Astrocyte of the cerebellum (primary cell): ENCODE measurements at regions not wholly inside any gene's neighbourhood (a gene's known extent, or its start where the extent isn't known, plus 50 kb on each side); places are given as distances from the start of the nearest gene placed in this dataset.
"Not testable (repeated sequence)": the region's sequence is repeated elsewhere in the genome, so short reads cannot be mapped to it uniquely, and the experiment has no call there.

Experiments
- DNase-seq: peaks from one replicate; pipeline ENCODE4 v3.0.0-alpha.2; 2011; ENCODE audit warnings: low read depth
- H3K4me3 ChIP-seq: 2 replicates; pipeline ENCODE4 v1.5.1; 2011; ENCODE audit warnings: mild to moderate bottlenecking, low read depth, low read length, moderate library complexity
- in situ Hi-C: cut with HindIII; loops from 2 replicates; pipeline ENCODE4 v1.10.0; 2017; ENCODE audit warnings: low sequenced_read_pairs
- TF ChIP-seq, protein P1 (sequence below): IDR thresholded peaks from 2 replicates; pipeline ENCODE4 v1.5.1; 2012; ENCODE audit warnings: low read length, low read depth, moderate library complexity, mild to moderate bottlenecking; ENCODE audit errors: missing control alignments

DNA sequence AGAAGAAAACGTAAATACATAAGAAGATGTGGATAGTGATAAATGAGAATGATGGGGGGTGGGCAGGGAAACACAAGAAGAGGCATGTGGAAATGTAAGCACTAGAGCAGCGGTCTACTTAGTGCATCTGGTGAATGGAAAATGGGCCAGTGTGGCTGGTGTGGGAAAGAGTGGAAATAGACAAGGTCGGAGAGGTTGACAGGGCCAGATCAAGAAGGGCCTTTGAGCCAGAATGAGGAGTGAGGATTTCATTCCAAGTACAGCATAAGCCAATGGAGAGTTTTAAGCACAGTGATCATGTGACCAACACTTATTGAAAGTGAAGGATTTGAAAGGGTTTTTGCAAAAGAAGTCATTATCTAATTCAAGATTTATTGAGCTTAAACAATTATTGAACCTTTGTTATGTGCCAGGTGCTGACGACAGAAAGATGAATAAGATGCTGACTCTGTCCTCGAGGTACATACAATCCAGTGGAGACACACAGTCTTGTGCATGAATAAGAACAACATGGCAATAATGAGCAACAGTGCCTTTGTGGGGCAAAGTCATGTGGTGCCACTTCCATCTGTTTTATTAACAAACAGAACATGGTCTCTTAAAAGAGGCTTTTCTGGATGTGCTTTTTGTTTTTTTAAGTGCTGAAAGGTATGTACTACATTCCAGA lies 124.1 kb downstream of the MFSD1 start:
- in situ Hi-C loops, result no loop called here
- DNase-seq, result no peak
- H3K4me3 ChIP-seq, result no peak overlapping the region
- TF ChIP-seq, protein P1, sequence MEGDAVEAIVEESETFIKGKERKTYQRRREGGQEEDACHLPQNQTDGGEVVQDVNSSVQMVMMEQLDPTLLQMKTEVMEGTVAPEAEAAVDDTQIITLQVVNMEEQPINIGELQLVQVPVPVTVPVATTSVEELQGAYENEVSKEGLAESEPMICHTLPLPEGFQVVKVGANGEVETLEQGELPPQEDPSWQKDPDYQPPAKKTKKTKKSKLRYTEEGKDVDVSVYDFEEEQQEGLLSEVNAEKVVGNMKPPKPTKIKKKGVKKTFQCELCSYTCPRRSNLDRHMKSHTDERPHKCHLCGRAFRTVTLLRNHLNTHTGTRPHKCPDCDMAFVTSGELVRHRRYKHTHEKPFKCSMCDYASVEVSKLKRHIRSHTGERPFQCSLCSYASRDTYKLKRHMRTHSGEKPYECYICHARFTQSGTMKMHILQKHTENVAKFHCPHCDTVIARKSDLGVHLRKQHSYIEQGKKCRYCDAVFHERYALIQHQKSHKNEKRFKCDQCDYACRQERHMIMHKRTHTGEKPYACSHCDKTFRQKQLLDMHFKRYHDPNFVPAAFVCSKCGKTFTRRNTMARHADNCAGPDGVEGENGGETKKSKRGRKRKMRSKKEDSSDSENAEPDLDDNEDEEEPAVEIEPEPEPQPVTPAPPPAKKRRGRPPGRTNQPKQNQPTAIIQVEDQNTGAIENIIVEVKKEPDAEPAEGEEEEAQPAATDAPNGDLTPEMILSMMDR, result no peak

- DNase-seq, result no peak
- H3K4me3 ChIP-seq, result no peak overlapping the region
- TF ChIP-seq, protein P1, result no peak
- in situ Hi-C loops, result no loop called here
These were observed 134.0 kb downstream of the MFSD1 start for GRCh38 chr3:158935846-158936245.

- in situ Hi-C loops, result no loop called here
- TF ChIP-seq, protein P1, result no peak
- no peak overlapping the region for H3K4me3 ChIP-seq
- DNase-seq, result no peak
These were observed 134.8 kb downstream of the MFSD1 start for GRCh38 chr3:158936530-158937113.

DNA sequence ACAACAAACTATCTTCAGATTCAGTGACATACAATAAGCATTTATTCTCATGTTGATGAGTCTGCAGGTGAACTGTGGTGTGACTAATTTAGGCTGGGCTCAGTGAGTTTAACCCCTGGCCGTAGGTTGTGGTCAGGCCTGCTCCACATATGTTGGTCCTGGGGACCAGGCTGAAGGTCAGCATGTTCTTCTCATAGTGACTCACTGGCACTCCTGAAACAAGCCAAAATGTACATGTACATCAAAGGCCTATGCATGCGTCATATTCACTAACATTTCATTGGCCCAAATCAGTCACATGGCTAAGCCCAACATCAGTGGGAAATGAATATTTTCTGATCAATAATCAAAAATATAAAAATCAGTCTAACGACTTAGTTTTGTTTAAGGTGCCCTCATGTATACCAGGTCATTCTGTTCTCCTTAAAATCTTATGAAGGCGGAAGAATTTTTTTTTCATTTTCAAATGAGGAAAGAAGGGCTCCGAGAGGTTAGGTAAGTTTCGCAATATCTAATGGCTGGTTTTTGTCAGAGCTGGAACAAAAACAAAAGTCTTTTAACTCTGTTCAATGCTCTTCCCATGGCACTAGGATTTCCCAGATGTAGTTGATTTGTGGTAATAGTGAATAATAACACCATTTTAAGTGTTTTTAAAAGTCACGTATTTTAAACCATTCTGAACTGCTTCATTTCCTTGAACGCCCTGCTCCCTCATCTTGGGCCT lies 148.5 kb downstream of the MFSD1 start:
- TF ChIP-seq, protein P1, result no peak
- in situ Hi-C loops, result no loop called here
- DNase-seq, result no peak
- H3K4me3 ChIP-seq, result no peak overlapping the region

DNA sequence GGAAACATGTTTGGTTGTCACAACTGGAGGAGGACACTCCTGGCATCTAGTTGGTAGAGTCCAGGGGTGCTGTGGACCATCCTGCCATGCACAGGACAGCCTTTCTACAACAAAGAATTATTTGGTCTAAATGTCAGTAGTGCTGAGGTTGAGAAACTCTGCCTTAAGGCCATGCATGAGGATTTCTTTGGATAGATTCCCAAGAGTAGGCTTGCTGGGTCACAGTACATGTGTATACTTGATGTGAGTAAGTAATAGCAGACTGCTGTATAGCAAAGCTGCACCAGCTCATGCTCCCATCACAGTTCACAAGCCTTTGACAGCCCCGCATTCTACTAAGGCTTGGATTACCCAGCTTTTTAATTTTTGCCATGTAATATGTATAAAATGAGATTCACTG lies 151.3 kb downstream of the MFSD1 start:
- no peak for DNase-seq
- no peak overlapping the region for H3K4me3 ChIP-seq
- in situ Hi-C loops, result no loop called here
- TF ChIP-seq, protein P1, result no peak

GRCh38 chr3:158954420-158954819 lies 152.6 kb downstream of the MFSD1 start:
- in situ Hi-C loops, result no loop called here
- TF ChIP-seq, protein P1, result no peak
- no peak overlapping the region for H3K4me3 ChIP-seq
- no peak for DNase-seq

DNA sequence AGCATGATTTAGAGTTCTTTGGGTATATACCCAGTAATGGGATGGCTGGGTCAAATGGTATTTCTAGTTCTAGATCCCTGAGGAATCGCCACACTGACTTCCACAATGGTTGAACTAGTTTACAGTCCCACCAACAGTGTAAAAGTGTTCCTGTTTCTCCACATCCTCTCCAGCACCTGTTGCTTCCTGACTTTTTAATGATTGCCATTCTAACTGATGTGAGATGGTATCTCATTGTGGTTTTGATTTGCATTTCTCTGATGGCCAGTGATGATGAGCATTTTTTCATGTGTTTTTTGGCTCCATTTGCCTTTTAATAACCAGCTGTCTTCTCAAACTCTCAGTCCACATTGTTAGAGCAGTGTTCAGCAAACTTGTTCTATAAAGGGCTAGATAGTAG lies 155.9 kb downstream of the MFSD1 start:
- in situ Hi-C loops, H3K4me3 ChIP-seq, DNase-seq: not testable (repeated sequence)
